ENCODE measurements at regions not wholly inside any gene's neighbourhood (a gene's known extent, or its start where the extent isn't known, plus 50 kb on each side); places are given as distances from the start of the nearest gene placed in this dataset.
"Not testable (repeated sequence)": the region's sequence is repeated elsewhere in the genome, so short reads cannot be mapped to it uniquely, and the experiment has no call there.

DNA sequence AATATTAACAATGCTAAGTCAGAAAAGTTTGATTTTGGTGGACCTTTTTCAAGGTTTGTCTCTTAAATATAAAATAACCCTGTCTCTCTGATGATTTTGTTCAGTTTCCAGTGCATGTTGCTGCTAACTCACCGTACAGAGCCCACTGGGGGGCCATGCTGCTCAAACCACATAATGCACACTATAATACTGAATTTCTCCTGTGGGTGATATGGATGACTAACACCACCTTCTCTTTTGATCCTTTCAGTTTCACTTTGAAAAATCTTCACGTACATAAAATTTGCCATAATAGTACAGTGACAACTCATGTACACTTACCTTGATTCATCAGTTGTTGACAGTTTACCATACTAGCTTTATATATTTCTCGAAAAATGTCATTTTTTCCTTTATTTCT lies 506.6 kb upstream of the MAN1A1 start:
- DNase-seq: peak; percentile 23

DNA sequence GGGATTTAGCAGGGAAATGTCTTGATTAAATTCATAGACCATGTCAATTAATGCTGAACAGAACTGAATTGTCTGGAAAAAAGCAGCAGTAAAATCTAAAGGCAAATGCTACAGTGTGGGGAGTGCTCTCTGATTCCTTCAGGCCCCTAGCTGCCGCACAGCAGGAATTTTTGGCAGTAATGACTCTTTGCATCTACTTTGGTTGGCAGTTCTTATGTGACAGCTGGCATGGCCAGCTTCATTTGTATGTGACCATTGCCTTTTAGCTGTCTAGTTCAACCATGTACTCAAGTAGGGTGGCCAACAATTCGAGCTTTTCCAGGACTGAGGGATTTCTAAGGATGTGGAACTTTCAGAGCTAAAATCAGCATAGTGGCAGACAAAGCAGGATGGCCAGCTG lies 499.1 kb upstream of the MAN1A1 start:
- no peak for DNase-seq

DNA sequence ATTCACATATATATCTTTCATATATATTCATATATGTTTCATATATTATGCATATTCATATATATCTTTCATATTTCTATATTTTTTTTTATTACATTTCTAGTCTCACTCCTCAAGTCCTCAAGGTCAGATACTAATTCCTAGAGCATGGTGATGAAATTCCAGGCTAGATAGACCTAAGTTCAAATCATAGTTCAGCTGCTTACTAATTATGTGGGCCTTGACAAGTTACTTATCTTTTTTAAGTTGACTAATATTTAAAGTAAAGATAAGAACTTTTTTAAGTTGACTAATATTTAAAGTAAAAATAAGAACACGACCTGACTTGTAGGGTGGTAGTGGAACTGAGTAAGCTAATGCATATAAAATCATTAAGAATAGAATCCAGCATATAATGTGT lies 495.6 kb upstream of the MAN1A1 start:
- DNase-seq: no peak

DNA sequence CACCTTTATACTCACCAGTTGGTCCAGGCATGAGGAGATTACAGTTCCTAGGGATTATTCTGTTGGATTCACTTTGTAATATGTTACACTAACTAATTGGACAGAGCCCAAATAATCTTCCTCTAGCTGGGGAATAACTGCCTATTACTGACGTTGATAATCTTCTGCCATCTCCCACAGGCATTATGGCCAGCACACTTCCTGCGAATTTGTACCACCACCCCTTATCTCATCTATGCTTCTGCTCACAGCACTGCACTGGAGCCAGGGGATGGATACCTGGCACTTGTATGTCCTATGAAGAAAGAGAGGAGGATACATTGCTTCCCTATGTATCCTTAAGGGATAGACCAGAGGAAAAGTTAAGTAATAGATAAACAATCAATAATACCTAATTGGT lies 494.8 kb upstream of the MAN1A1 start:
- no peak for DNase-seq

DNA sequence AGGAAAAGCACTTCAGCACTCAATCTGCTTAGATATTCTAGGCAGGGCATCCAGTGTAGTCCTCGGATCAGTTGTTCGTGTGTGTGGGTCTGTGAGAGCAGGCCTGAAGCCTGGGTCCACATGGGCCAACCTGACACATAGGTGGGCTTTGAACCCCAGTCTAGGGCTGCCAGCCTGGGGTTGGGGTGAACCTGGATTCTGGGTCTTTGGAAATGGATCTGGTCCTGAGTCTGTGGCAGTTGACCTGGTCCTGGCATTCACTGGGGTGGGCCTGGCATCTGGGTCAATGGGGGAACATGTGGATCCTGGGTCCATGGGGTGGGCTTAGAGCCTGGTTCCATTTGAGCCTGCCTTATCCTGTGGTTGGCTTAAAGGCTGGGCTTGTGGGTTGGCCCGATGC lies 492.6 kb upstream of the MAN1A1 start:
- DNase-seq: no peak

DNA sequence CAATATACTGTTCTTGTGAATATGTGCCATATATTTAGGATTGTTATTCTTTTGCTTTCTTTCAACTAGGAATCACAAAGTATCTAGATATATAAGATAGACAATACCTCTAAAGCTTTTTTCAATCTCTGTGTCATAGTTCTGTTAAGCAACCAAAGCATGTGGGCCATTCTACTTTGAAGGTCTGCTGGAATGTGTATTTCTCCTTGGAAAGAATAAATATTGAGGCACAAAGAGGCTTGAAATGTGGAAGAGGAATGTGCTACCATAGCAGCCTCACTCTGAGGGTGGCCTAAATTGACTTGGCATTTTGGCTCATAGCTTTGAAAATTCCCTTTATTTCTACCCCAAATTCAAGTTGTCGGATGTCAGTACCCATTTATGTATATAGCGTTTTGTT lies 488.5 kb upstream of the MAN1A1 start:
- no peak for DNase-seq

DNA sequence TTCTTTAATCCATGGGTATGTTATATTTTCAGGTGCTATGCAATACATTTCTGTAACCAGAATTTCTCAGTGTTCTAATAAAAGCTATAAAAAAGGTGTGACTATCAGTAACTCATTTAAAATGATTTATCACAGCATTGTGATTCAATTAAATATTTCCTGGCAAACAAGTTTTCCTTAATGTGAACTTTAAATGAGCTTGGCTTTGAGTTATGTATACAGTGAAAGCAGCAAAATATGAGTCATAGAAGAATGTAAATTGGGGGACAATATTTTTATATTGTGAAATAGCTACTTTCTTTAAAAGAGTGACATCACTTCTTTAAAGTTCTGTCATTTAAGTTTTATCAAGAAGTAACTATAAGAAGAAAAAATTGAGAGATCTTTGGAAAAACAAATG lies 484.9 kb upstream of the MAN1A1 start:
- no peak for DNase-seq

DNA sequence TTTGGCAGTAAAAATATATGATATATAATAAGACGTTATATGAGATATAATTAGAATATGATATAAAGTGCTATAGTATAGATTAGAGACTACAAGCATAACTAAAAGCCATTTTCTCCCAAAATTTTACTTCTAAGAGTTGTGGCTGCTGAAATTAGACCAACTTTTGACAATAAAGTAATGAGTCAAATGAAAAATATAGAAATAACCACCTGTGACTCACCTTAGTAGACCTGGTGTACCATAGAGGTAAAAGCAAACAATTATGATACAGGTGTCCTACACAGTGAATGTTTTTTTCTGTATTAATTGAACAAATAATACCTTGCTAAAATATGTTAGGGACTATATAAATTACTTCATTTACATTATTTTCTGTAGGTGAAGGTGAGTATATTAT lies 482.9 kb upstream of the MAN1A1 start:
- no peak for DNase-seq

DNA sequence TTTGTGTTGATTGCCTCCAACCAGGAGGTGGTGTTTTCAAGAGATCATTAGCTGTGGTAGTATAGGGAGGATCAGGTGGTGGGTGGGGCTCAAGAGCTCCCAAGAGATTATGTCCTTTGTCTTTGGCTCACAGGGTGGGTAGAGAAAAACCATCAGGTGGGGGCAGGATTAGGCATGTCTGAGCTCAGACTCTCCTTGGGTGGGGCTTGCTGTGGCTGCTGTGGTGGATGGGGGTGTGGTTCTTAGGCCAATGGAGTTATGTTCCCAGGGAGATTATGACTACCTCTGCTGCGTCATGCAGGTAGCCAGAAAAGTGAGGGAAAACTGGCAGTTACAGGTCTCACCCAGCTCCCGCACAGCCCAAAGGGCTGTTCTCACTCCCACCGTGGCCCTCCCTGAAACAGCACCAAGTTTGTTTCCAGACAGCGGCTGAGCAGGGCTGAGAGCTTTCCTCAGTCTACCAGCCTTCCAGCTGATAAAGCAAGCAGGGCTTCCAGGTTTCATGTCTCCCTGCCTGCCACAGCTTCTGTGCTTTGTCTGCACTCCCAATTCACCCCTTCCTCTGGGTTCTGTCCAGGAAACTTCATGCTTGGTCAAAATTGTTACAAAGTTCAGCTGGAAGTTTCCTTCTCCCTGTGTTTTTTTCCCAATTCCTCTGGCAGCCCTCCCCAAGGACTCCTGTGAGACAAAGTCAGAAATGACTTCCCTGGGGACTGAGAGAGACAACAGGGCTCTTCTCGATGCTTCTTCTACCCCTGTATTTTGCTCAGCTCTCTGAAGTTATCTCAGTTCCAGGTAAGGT lies 481.1 kb upstream of the MAN1A1 start:
- DNase-seq: no peak

DNA sequence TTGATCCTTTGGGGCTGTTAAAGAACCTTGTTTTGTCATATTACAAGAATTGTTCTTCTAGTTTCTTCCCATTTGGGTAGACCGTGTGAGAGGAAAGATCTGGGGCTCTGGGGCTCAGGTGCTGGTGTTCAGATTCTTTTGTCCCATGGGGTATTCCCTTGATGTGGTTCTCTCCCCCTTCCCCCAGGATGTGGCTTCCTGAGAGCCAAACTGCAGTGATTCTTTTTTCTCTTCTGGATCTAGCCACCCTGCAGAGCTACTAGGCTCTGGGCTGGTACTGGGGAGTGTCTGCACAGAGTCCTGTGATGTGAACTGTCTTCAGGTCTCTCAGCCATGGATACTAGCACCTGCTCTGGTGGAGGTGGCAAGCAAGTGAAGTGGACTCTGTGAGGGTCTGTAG lies 480.5 kb upstream of the MAN1A1 start:
- DNase-seq: no peak

DNA sequence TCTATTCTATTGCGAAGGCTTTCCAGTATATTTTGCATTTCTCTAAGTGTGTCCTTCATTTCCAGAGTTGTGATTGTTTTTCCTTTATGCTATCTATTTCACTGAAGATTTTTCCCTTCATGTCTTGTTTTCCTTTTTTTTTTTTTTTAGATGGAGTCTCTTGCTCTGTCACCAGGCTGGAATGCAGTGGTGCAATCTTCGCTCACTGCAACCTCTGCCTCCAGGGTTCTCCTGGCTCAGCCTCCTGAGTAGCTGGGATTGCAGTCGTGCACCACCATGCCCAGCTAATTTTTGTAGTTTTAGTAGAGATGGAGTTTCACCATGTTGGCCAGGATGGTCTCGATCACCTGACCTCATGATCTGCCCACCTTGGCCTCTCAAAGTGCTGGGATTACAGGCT lies 479.9 kb upstream of the MAN1A1 start:
- not testable (repeated sequence) for DNase-seq

DNA sequence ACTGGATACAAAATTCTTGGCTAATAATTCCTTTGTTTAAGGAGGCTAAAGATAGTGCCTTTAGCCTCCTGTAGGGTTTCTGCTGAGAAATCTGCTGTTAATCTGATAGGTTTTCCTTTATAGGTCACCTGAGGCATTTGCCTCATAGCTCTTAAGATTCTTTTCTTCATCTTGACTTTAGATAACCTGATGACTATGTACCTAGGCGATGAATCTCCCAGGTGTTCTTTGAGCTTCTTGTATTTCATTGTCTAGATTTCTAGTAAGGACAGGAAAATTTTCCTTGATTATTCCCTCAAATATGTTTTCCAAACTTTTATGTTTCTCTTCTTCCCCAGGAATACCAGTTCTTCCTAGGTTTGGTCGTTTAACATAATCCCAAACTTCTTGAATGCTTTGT lies 479.4 kb upstream of the MAN1A1 start:
- DNase-seq: no peak

DNA sequence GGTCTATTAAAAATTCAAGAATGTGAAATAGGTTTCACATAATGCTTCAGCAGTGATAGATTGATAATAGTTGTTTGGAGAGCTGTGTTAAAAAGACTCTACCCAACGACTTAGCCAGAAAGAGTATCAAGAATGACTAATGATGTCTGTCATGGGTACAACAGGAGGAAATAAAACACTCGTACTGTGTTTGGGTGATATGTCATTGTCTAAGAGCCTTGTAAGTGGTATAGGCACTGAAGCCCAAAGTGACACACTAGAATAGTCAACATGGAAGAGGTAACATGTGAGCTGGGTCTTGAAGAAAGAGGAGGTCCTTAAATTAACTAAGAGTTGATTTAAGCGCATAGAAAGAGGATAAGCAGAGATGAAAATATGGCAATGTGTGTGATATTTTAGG lies 471.8 kb upstream of the MAN1A1 start:
- no peak for DNase-seq

DNA sequence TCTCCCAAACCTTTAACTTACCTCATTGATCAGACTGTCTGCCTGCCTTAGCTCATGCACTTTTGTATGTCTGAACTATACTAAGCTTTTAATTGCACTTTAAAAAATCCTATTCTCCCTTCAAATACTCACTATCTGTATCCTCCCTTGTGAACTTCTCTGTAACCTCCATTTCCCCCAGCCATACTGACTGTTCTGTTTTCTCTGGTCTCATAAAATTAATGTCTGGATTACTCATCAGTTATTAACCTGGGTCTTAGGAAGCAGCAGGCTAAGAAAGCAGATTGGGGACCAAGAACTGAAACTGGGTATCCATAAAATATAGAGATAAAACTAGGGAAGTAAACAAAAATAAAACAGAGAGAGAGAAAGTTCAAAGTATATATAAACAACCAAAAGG lies 469.3 kb upstream of the MAN1A1 start:
- DNase-seq: no peak

DNA sequence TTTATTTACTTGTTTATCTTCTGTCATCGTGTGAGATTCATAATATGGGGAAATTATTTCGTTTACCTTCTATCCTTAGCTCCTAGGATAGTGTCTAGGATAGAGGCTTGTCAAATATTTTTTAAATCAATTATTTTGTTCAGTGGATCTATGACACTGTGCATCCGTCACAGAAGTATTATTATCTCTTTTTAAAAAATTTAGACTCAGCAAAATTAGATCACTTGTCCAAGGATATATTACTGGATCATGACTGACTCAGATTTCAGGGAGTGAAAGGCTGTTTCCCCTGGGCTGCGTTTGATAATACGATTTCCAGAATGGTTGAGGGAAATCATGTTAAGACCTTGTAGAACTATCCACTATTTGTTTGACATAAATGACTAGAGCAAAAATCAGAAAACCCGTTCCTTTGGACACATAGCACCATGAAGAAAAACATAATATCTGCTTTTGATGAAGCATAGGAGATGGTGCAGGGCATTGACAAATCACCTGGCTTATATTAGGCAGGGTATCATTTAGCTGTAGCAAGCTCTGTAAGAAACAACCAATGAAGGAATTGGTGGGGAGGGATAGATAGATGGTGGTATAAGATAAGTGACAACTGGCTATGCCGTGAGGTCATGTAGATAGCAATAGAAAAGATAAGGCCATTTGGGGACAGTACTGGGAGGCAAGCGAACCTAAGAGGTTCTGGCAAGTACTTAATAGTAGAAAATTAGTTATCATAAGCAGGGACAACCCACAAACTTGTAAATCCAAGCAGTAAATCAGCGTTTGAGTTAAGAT lies 465.2 kb upstream of the MAN1A1 start:
- DNase-seq: no peak

DNA sequence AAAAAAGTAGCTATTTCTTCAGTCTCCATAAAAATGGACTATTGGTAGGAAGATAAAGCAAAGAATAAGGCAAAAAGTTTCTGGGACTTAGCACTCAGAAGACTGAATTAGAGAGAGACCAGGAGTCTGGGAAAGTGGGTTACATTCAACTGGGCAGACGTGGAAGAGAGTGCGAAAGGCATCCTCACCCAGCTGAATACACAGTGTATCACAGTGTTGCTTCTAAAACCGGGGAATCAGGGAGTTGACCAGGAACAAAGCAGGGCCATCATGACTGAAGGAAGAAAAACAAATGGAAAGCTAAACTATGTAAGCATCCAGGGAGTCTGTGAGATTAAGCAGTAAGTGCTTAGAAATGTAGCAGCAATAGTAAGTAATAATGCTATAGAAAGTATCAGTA lies 452.9 kb upstream of the MAN1A1 start:
- DNase-seq: no peak

DNA sequence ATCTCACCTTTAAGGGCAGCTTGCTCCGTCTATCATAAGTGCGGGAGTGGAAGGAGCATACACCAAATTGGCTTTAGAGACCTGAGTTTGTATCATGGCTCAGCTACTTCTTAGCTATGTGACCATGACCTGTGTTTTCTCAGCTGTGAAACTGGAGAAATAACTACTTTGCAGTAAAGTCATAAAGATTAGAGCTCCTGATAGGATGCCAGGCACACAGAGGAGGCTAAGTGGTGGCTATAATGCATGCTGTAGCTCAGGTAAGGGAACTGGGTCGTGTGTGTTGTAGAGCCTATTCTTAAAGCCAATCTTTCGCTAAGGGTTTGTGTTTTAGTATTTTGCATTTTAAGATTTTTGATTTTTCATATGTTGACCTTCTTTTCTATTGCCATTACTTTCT lies 451.5 kb upstream of the MAN1A1 start:
- DNase-seq: no peak

DNA sequence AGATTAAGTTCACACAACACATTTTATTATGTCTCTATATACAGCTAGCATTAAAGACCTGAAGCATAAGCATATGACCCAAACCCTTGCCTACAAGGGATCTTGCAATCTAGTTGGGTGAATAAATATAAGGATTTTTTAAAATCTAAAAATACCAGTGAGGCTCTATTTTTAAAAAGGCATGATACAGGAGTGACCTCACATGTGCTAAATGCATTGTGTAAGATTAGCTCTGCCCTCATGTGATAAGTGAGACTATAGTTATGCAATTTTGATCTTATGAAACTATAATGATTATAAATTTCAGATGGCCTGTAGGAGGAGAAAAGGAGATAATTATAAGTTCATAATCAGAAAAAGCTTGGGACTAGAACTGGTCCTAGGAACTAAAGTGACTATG lies 451.0 kb upstream of the MAN1A1 start:
- no peak for DNase-seq

DNA sequence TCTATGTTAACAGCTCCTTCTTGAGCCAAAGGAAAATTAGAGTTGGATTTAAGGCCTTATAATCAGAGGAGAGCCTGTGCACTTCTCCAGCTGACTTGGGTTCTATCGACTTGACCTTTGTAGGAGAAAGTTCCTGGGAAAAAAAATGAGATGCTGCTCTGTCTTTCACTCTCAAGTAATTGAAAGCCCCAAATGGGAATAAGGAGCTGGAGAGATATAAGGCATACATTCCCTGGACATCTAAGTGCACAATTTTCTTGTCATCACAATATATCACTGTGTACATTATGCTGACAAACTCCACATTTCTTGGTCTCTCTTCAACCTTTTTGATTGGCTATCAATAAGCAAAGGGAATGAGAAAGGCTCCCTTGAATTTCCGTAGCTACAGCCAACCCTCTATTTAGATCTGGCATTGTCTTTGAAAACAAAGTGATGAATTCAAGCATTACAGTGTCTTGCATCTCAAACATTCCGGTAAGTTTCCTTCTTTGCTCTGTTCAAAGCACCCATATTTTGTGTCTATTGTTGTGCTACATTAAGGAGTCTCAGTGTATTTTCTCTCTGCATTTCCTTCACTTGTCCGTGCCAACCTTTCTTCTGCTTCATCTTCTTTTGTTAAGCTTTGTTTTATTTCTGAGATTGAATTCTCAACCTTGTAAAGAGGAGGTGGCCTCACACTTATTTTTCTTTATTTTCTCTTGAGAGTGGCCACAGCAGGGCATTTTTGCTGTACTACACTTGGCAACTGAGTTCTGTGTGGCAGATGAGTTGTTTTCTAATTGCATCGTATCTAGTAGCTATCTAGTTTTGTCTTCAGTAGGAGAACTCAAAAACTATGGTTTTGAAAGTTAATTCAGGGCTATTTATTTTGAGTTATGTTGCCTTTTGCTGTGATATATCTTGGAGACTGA lies 450.3 kb upstream of the MAN1A1 start:
- no peak for DNase-seq

DNA sequence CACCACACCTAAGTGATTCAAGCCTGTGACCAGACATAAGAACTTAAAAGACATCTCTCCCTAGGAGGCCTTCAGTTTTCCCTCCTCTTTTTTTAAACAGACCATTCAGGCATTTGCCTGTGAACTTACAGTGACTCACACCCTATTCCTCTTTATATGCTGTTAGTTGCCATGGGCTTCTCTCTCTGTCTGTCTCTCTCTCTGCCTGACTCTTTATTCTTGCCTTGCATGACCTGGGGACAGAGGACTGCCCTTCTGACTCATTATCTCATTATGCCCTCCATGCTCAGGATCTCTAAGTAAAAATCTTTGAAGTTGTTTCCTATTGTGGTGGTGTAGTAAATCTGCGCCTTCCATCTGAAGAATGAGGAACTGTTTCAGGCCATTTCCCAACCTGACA lies 442.2 kb upstream of the MAN1A1 start:
- no peak for DNase-seq

DNA sequence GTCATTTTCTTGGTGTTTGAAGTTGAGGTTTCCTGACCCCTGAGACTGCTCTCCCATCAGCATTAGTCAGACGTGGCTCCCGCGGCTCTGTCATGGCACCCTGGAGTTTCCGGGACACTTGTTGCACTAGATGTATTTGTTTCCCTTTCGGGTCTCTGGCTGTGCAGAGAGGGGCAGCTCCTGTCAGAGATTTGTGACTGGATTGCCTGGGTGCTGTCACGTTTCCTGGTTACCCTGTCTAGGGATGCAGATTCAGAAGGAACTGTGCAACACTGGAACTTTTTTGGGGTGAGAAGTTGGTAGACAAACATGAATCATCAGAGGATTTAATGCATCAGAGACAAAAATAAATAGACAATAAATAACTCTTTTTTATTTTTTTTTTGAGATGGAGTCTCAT lies 431.8 kb upstream of the MAN1A1 start:
- DNase-seq: no peak

DNA sequence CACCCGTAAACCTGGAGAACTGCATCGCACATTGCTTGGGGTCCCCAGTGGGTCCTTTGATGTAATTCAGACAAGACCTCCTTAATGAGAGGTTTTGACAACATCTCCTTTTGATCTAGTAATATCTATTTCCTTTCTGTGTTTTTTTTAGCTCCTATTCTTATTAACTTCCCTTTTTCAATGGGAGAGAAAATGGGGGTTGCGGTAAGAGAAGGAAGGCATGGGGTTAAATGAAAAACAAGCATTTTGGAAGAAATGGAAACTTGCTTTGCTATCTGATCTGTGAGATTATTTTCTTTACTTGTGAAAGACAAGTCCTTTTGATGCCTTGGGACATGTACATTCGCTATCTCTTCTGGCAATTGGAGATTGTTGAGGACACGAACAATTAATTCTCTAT lies 418.6 kb upstream of the MAN1A1 start:
- DNase-seq: no peak

DNA sequence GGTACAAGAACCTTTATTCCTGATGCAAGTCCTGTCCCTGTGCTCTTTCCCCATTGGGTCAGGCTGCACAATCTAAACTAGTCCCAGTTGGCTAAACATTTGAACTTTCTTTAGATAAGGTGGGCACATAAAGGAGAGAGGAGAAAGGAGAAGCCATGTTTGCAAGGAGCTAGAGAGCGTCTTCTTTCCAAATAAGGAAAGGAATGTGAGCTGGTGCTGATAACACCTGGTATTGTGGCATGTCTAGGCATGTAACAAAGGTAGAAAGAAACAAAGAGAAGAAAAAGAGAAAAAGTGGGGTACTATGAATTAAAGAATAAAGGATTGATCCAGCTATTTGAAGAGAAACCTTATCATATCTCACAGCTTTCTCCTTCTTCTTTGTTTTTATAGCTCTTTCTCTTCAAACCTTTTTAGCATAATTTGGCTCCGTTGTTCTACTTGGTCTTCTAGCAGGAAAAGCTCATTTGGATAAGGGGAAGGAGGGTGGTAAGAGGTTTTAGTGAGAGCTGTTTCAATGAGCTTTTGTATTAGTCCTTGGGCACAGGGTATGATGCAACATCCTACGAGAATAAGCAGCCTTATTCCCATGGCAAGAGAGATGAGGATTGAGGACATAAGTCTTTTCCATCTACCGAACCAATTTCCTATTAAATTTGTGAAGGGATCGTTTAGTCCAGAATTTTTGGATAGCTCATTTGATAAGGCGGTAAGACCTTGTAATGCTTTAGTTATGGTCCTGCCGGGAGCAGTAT lies 415.5 kb upstream of the MAN1A1 start:
- DNase-seq: no peak

Measured in CD4-positive, alpha-beta T cell treated with Interleukin-10 for 1 hour (primary cell).